CD14-positive monocyte (primary cell): ENCODE measurements at regions not wholly inside any gene's neighbourhood (a gene's known extent, or its start where the extent isn't known, plus 50 kb on each side); places are given as distances from the start of the nearest gene placed in this dataset.

Source experiments
- DNase-seq, 3 donors: peaks; one replicate each; pipeline ENCODE4 v3.0.0-alpha.2; 2011 to 2022
- H2AFZ ChIP-seq: 2 replicates; pipeline ENCODE4 v1.6.0; 2012; ENCODE audit warnings: mild to moderate bottlenecking, low read depth, low read length, inconsistent platforms; ENCODE audit not compliant: insufficient read depth, poor library complexity, severe bottlenecking
- H3K27ac ChIP-seq, 2 donors: 1 replicate in 1 of 2; 2 replicates in 1 of 2; pipeline ENCODE4 v1.5.1; 2012 to 2013; ENCODE audit warnings: low read length in 2 of 2, control low read depth in 1 of 2, inconsistent platforms in 1 of 2, low read depth in 1 of 2, mild to moderate bottlenecking in 1 of 2
- H3K27me3 ChIP-seq, 2 donors: one replicate each; pipeline versions ENCODE4 v1.6.0 to v1.6.1; 2011 to 2013; ENCODE audit warnings: low read length in 2 of 2; ENCODE audit not compliant: control insufficient read depth in 2 of 2, insufficient read depth in 2 of 2
- H3K36me3 ChIP-seq, 2 donors: replicated peaks in 1 of 2; 1 replicate in 1 of 2; 2 replicates in 1 of 2; pipeline versions ENCODE4 v1.5.1 to v1.6.1; 2012 to 2013; ENCODE audit warnings: low read length in 2 of 2, control low read depth in 1 of 2, inconsistent platforms in 1 of 2, mild to moderate bottlenecking in 1 of 2; ENCODE audit not compliant: insufficient read depth in 2 of 2, control insufficient read depth in 1 of 2
- H3K4me1 ChIP-seq, 2 donors: 1 replicate in 1 of 2; 2 replicates in 1 of 2; pipeline versions ENCODE4 v1.5.1 to v1.6.1; 2012 to 2013; ENCODE audit warnings: low read length in 2 of 2, control low read depth in 1 of 2, inconsistent platforms in 1 of 2, mild to moderate bottlenecking in 1 of 2, moderate library complexity in 1 of 2; ENCODE audit not compliant: insufficient read depth in 2 of 2, control insufficient read depth in 1 of 2
- H3K4me2 ChIP-seq: replicated peaks from 2 replicates; pipeline ENCODE3; 2012; ENCODE audit warnings: low read length, moderate library complexity, mild to moderate bottlenecking; ENCODE audit not compliant: poor library complexity, severe bottlenecking; ENCODE audit errors: extremely low read depth
- H3K4me3 ChIP-seq, 3 experiments: fragments of 200-600 bp in 1 of 3; sonication (generic) in 1 of 3; replicated peaks in 1 of 3; 1 replicate in 2 of 3; 2 replicates in 1 of 3; pipeline ENCODE4 v1.5.1; 2011 to 2013; ENCODE audit warnings: low read length in 3 of 3, mild to moderate bottlenecking in 3 of 3, control low read depth in 2 of 3, low read depth in 2 of 3, inconsistent platforms in 1 of 3, moderate library complexity in 1 of 3
- H3K79me2 ChIP-seq: 2 replicates; pipeline ENCODE4 v1.6.0; 2012; ENCODE audit warnings: mild to moderate bottlenecking, control low read depth, inconsistent platforms, low read length, moderate library complexity; ENCODE audit not compliant: insufficient read depth
- H3K9ac ChIP-seq: 2 replicates; pipeline ENCODE4 v1.6.0; 2017; ENCODE audit warnings: low read length, mild to moderate bottlenecking; ENCODE audit not compliant: insufficient read depth, poor library complexity, severe bottlenecking
- H3K9me3 ChIP-seq, 2 donors: replicated peaks in 1 of 2; 1 replicate in 1 of 2; 2 replicates in 1 of 2; pipeline versions ENCODE4 v1.5.1 to v1.6.1; 2012 to 2013; ENCODE audit warnings: low read length in 2 of 2, control low read depth in 1 of 2; ENCODE audit not compliant: control insufficient read depth in 1 of 2, insufficient read depth in 1 of 2
- H4K20me1 ChIP-seq: 2 replicates; pipeline ENCODE4 v1.6.0; 2012; ENCODE audit warnings: mild to moderate bottlenecking, low read length, control low read depth, moderate library complexity; ENCODE audit not compliant: insufficient read depth
- H3K27ac Mint-ChIP-seq, 7 donors: one replicate each; pipeline ENCODE4 v1.8.0; 2020; ENCODE audit warnings: mild to moderate bottlenecking in 7 of 7, mixed read lengths in 7 of 7, moderate library complexity in 6 of 7, inconsistent platforms in 2 of 7
- H3K27me3 Mint-ChIP-seq, 3 donors: one replicate each; pipeline ENCODE4 v1.8.0; 2021 to 2022; ENCODE audit warnings: low read depth in 3 of 3, mild to moderate bottlenecking in 3 of 3, mixed read lengths in 3 of 3, moderate library complexity in 3 of 3, inconsistent platforms in 1 of 3
- H3K36me3 Mint-ChIP-seq, 2 donors: one replicate each; pipeline ENCODE4 v1.8.0; 2020; ENCODE audit warnings: mixed read lengths in 2 of 2, inconsistent platforms in 1 of 2, mild to moderate bottlenecking in 1 of 2
- H3K4me1 Mint-ChIP-seq: one replicate; pipeline ENCODE4 v1.8.0; 2020; ENCODE audit warnings: mild to moderate bottlenecking, mixed read lengths
- H3K4me3 Mint-ChIP-seq, 2 donors: one replicate each; pipeline ENCODE4 v1.8.0; 2020; ENCODE audit warnings: mild to moderate bottlenecking in 2 of 2, mixed read lengths in 2 of 2, moderate library complexity in 1 of 2
- H3K9me3 Mint-ChIP-seq, 7 donors: one replicate each; pipeline ENCODE4 v1.8.0; 2020 to 2022; ENCODE audit warnings: mixed read lengths in 7 of 7, mild to moderate bottlenecking in 6 of 7, moderate library complexity in 6 of 7, inconsistent platforms in 2 of 7
- CTCF ChIP-seq: fragments of 200-600 bp; IDR thresholded peaks from one replicate; pipeline ENCODE4 v1.8.0; 2022; ENCODE audit warnings: antibody characterized with exemption, mild to moderate bottlenecking
- WGBS: methylation state at CpG from one replicate; pipeline ENCODE4 v1.1.5; 2013; ENCODE audit warnings: missing lambda C conversion rate; ENCODE audit not compliant: insufficient coverage; 5-methylcytosine and 5-hydroxymethylcytosine counted together
- intact Hi-C, 2 donors: fragments of 100-400 bp; cut with micrococcal nuclease; formaldehyde crosslinking; loops; one replicate each; pipeline versions ENCODE4 v1.15.0 to v1.15.1; 2023

- Mint-ChIP-seq H3K4me1 (no peaks in the 10 kb centered on the region), H3K27me3 (peaks cover 0 to 1% (median 0%) of the 10 kb centered on the region in 3 donors), H3K4me3 (no peak overlapping the region), H3K27ac (no peak overlapping the region), H3K36me3 (no peaks in the 10 kb centered on the region), H3K9me3 (peaks cover 2 to 9% (median 4%) of the 10 kb centered on the region in 7 donors)
- intact Hi-C loops = no loop called here
- Histone ChIP-seq H3K9ac (no peak overlapping the region), H3K36me3 (no peaks in the 10 kb centered on the region), H3K4me3 (no peak overlapping the region), H3K9me3 (peaks cover 0 to 3% of the 10 kb centered on the region in 2 donors), H3K4me2 (no peak overlapping the region), H3K79me2 (no peaks in the 10 kb centered on the region), H4K20me1 (no peaks in the 10 kb centered on the region), H3K27ac (no peak overlapping the region), H2AFZ (no peak overlapping the region), H3K4me1 (no peaks in the 10 kb centered on the region), H3K27me3 (no peaks in the 10 kb centered on the region)
- DNase-seq = no peak
- no peak for TF ChIP-seq CTCF
Observed at GRCh38 chr1:103283841-103284669, 175.7 kb upstream of the COL11A1 start.

GRCh38 chr1:103283371-103283770 lies 175.0 kb upstream of the COL11A1 start:
- Histone ChIP-seq H3K27ac (no peak overlapping the region), H3K9ac (no peak overlapping the region), H2AFZ (no peak overlapping the region), H4K20me1 (no peaks in the 10 kb centered on the region), H3K36me3 (no peaks in the 10 kb centered on the region), H3K27me3 (no peaks in the 10 kb centered on the region), H3K4me2 (no peak overlapping the region), H3K4me1 (no peaks in the 10 kb centered on the region), H3K79me2 (no peaks in the 10 kb centered on the region), H3K4me3 (no peak overlapping the region), H3K9me3 (peaks cover 0 to under 1% of the 10 kb centered on the region in 2 donors)
- Mint-ChIP-seq H3K4me3 (no peak overlapping the region), H3K36me3 (no peaks in the 10 kb centered on the region), H3K27me3 (peaks cover 0 to 1% (median 0%) of the 10 kb centered on the region in 3 donors), H3K27ac (no peak overlapping the region), H3K9me3 (peaks cover 1 to 4% (median 2%) of the 10 kb centered on the region in 7 donors), H3K4me1 (no peaks in the 10 kb centered on the region)
- DNase-seq = no peak
- no CpG with 5 or more reads among the region's 1 CpG for WGBS
- intact Hi-C loops = no loop called here
- TF ChIP-seq CTCF = no peak
